Astrocyte (in vitro differentiated cells and primary cell): ENCODE measurements at regions not wholly inside any gene's neighbourhood (a gene's known extent, or its start where the extent isn't known, plus 50 kb on each side); places are given as distances from the start of the nearest gene placed in this dataset.

ENCODE experiments used
- DNase-seq: peaks from one replicate; pipeline ENCODE4 v3.0.0-alpha.2; 2010; ENCODE audit warnings: low read depth
- FAIRE-seq: peaks from 2 replicates; lab custom pipeline; 2011; peaks lifted over from hg19 to GRCh38; lab: Jason Lieb, UNC
- H2AFZ ChIP-seq: 2 replicates; pipeline ENCODE4 v1.6.0; 2012; ENCODE audit warnings: low read depth, low read length, inconsistent platforms
- H3K27ac ChIP-seq: 2 replicates; pipeline ENCODE4 v1.5.1; 2011; ENCODE audit warnings: low read depth, low read length, inconsistent platforms
- H3K27me3 ChIP-seq: 2 replicates; pipeline ENCODE4 v1.6.0; 2011; ENCODE audit warnings: low read length, inconsistent platforms; ENCODE audit not compliant: insufficient read depth
- H3K36me3 ChIP-seq: 2 replicates; pipeline ENCODE4 v1.5.1; 2011; ENCODE audit warnings: low read length, inconsistent platforms; ENCODE audit not compliant: insufficient read depth
- H3K4me1 ChIP-seq: 2 replicates; pipeline ENCODE4 v1.5.1; 2011; ENCODE audit warnings: low read length, inconsistent platforms; ENCODE audit not compliant: insufficient read depth
- H3K4me2 ChIP-seq: 2 replicates; pipeline ENCODE4 v1.6.0; 2012; ENCODE audit warnings: low read length, inconsistent platforms
- H3K4me3 ChIP-seq: 2 replicates; pipeline ENCODE4 v1.5.1; 2011; ENCODE audit warnings: low read depth, mild to moderate bottlenecking, low read length, inconsistent platforms; ENCODE audit not compliant: insufficient read depth
- H3K79me2 ChIP-seq: 2 replicates; pipeline ENCODE4 v1.6.0; 2012; ENCODE audit warnings: mild to moderate bottlenecking, low read length, inconsistent platforms; ENCODE audit not compliant: insufficient read depth
- H3K9ac ChIP-seq: 2 replicates; pipeline ENCODE4 v1.6.0; 2012; ENCODE audit warnings: mild to moderate bottlenecking, low read length, inconsistent platforms
- H3K9me3 ChIP-seq: 2 replicates; pipeline ENCODE4 v1.5.1; 2012; ENCODE audit warnings: low read depth, mild to moderate bottlenecking, low read length, inconsistent platforms; ENCODE audit not compliant: insufficient read depth
- H4K20me1 ChIP-seq: 2 replicates; pipeline ENCODE4 v1.6.0; 2012; ENCODE audit warnings: low read length, inconsistent platforms; ENCODE audit not compliant: insufficient read depth
- H3K27ac Mint-ChIP-seq: one replicate; pipeline ENCODE4 v1.8.0; 2021; ENCODE audit warnings: mild to moderate bottlenecking, mixed read lengths; ENCODE audit not compliant: unreplicated experiment
- H3K27me3 Mint-ChIP-seq: one replicate; pipeline ENCODE4 v1.8.0; 2021; ENCODE audit warnings: low read depth, mixed read lengths; ENCODE audit not compliant: unreplicated experiment
- H3K36me3 Mint-ChIP-seq: one replicate; pipeline ENCODE4 v1.8.0; 2021; ENCODE audit warnings: low read depth, mixed read lengths; ENCODE audit not compliant: unreplicated experiment
- H3K4me1 Mint-ChIP-seq: one replicate; pipeline ENCODE4 v1.8.0; 2021; ENCODE audit warnings: low read depth, mixed read lengths; ENCODE audit not compliant: unreplicated experiment
- H3K4me3 Mint-ChIP-seq: one replicate; pipeline ENCODE4 v1.8.0; 2021; ENCODE audit warnings: mild to moderate bottlenecking, moderate library complexity, mixed read lengths; ENCODE audit not compliant: unreplicated experiment
- H3K9me3 Mint-ChIP-seq: one replicate; pipeline ENCODE4 v1.8.0; 2021; ENCODE audit warnings: mild to moderate bottlenecking, mixed read lengths; ENCODE audit not compliant: unreplicated experiment
- EZH2 ChIP-seq: IDR thresholded peaks from 2 replicates; pipeline ENCODE4 v1.6.1; 2012; ENCODE audit warnings: mild to moderate bottlenecking, low read length, inconsistent platforms; ENCODE audit not compliant: insufficient read depth
- TF ChIP-seq, protein P1 (sequence below): IDR thresholded peaks from 2 replicates; pipeline ENCODE4 v1.5.1; 2011; ENCODE audit warnings: low read depth, mild to moderate bottlenecking, inconsistent platforms, low read length, moderate library complexity; ENCODE audit not compliant: insufficient read depth

DNA sequence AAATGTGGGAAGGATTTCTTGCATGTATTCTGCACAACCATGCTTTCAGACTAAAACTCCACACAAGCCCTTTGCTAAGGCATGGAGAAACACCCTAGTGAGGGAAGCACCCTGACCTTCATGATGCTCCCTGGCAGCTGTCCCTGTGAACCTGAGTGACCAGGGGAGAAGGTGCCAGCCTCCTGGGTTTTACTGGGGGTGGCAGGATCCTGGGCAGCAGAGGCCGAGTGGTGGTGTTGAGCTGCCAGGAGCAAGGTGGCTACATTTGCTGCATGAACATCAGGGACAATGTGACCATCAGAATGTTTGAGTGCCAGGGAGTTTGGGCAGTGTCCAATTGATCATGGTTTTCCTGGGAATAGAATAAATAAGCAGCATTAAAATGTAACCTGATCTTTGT, 437.9 kb downstream of the TCERG1L start:
- Histone ChIP-seq H4K20me1 (no peaks in the 10 kb centered on the region), H3K4me2 (no peak overlapping the region), H3K9ac (no peak overlapping the region), H3K27me3 (no peaks in the 10 kb centered on the region), H3K4me1 (no peaks in the 10 kb centered on the region), H3K27ac (no peak overlapping the region), H3K79me2 (no peaks in the 10 kb centered on the region), H3K36me3 (no peaks in the 10 kb centered on the region), H3K4me3 (no peak overlapping the region), H2AFZ (no peak overlapping the region), H3K9me3 (peaks cover 9% of the 10 kb centered on the region)
- Mint-ChIP-seq H3K36me3 (no peaks in the 10 kb centered on the region), H3K4me1 (no peaks in the 10 kb centered on the region), H3K4me3 (no peak overlapping the region), H3K27ac (no peak overlapping the region), H3K27me3 (peaks cover 3% of the 10 kb centered on the region), H3K9me3 (peaks cover 8% of the 10 kb centered on the region)
- DNase-seq (no peak), FAIRE-seq (no peak)
- TF ChIP-seq, protein P1, sequence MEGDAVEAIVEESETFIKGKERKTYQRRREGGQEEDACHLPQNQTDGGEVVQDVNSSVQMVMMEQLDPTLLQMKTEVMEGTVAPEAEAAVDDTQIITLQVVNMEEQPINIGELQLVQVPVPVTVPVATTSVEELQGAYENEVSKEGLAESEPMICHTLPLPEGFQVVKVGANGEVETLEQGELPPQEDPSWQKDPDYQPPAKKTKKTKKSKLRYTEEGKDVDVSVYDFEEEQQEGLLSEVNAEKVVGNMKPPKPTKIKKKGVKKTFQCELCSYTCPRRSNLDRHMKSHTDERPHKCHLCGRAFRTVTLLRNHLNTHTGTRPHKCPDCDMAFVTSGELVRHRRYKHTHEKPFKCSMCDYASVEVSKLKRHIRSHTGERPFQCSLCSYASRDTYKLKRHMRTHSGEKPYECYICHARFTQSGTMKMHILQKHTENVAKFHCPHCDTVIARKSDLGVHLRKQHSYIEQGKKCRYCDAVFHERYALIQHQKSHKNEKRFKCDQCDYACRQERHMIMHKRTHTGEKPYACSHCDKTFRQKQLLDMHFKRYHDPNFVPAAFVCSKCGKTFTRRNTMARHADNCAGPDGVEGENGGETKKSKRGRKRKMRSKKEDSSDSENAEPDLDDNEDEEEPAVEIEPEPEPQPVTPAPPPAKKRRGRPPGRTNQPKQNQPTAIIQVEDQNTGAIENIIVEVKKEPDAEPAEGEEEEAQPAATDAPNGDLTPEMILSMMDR = no peak
- TF ChIP-seq EZH2 = no peak

GRCh38 chr10:130875116-130875515, 436.4 kb downstream of the TCERG1L start:
- TF ChIP-seq EZH2 = no peak
- TF ChIP-seq, protein P1 = no peak
- no peak overlapping the region for H3K4me3 Mint-ChIP-seq
- H3K27me3 Mint-ChIP-seq = peaks cover 3% of the 10 kb centered on the region
- Histone ChIP-seq H3K36me3 (no peaks in the 10 kb centered on the region), H3K9me3 (peaks cover 13% of the 10 kb centered on the region), H3K4me1 (no peaks in the 10 kb centered on the region), H3K27me3 (no peaks in the 10 kb centered on the region), H3K4me3 (no peak overlapping the region), H3K4me2 (no peak overlapping the region), H3K79me2 (no peaks in the 10 kb centered on the region), H3K9ac (no peak overlapping the region), H2AFZ (no peak overlapping the region), H4K20me1 (no peaks in the 10 kb centered on the region), H3K27ac (no peak overlapping the region)
- DNase-seq (no peak), FAIRE-seq (no peak)
- H3K9me3 Mint-ChIP-seq = peaks cover 6% of the 10 kb centered on the region
- no peaks in the 10 kb centered on the region for H3K36me3 Mint-ChIP-seq
- no peaks in the 10 kb centered on the region for H3K4me1 Mint-ChIP-seq
- no peak overlapping the region for H3K27ac Mint-ChIP-seq

- Histone ChIP-seq H4K20me1 (no peaks in the 10 kb centered on the region), H3K4me1 (no peaks in the 10 kb centered on the region), H3K27ac (no peak overlapping the region), H3K4me2 (no peak overlapping the region), H2AFZ (no peak overlapping the region), H3K36me3 (no peaks in the 10 kb centered on the region), H3K9ac (no peak overlapping the region), H3K27me3 (no peaks in the 10 kb centered on the region), H3K4me3 (no peak overlapping the region), H3K9me3 (peaks cover 13% of the 10 kb centered on the region), H3K79me2 (no peaks in the 10 kb centered on the region)
- peaks cover 3% of the 10 kb centered on the region for H3K27me3 Mint-ChIP-seq
- H3K4me1 Mint-ChIP-seq = no peaks in the 10 kb centered on the region
- peaks cover 6% of the 10 kb centered on the region for H3K9me3 Mint-ChIP-seq
- TF ChIP-seq EZH2 = no peak
- TF ChIP-seq, protein P1 = no peak
- no peaks in the 10 kb centered on the region for H3K36me3 Mint-ChIP-seq
- no peak for DNase-seq
- H3K4me3 Mint-ChIP-seq = no peak overlapping the region
- no peak overlapping the region for H3K27ac Mint-ChIP-seq
- FAIRE-seq = no peak
Observed at GRCh38 chr10:130875897-130876472, 435.5 kb downstream of the TCERG1L start.
